NT2/D1 (cell line): ENCODE measurements at regions not wholly inside any gene's neighbourhood (a gene's known extent, or its start where the extent isn't known, plus 50 kb on each side); places are given as distances from the start of the nearest gene placed in this dataset.

Experiments used
- SUZ12 ChIP-seq: IDR thresholded peaks from 2 replicates; pipeline ENCODE4 v1.6.1; 2011; ENCODE audit not compliant: insufficient read length, insufficient read depth; ENCODE audit errors: extremely low read depth
- YY1 ChIP-seq: IDR thresholded peaks from 2 replicates; pipeline ENCODE4 v1.6.1; 2011; ENCODE audit not compliant: insufficient read length, insufficient read depth
- ZNF274 ChIP-seq: IDR thresholded peaks from 2 replicates; pipeline ENCODE4 v1.6.1; 2011; ENCODE audit warnings: mild to moderate bottlenecking, low read depth, low read length

DNA sequence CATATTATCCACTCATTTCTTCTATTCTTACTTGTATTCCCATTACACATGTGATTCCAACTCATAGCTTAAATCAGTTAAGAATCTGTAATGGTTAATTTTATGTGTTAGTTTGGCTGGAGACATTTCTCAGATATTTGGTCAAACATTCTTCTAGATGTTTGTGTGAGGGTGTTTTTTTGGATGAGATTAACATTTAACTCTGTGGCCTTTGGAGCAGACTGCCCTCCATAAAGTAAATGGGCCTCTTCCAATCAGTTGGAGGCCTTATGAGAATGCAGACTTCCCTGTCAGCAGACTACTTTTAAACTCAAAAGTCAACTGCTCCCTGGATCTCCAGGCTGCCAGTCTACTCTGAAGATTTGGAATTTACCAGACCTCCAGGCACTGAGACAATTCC, 976.8 kb upstream of the ACVR2A start:
- TF ChIP-seq ZNF274, result no peak
- TF ChIP-seq SUZ12, result no peak
- no peak for TF ChIP-seq YY1
